IMR-90 (cell line): ENCODE measurements at regions not wholly inside any gene's neighbourhood (a gene's known extent, or its start where the extent isn't known, plus 50 kb on each side); places are given as distances from the start of the nearest gene placed in this dataset.

ENCODE experiments used
- ATAC-seq: fragments of 200-7000 bp; cut with Tn5 transposase; 2 replicates; pipeline ENCODE4 v1.9.1; 2020; ENCODE audit warnings: low read depth, mild to moderate bottlenecking, moderate library complexity
- BruUV-seq: library from RNA; stranded (reverse); fragments of 400-500 nt; replicated peaks from 2 replicates; lab custom pipeline; 2021; lab: Mats Ljungman, UMichigan
- CTCF ChIA-PET: fragments of 300-600 bp; formaldehyde crosslinking; extraction: SDS; loops from one replicate; lab custom pipeline; 2021; ENCODE audit warnings: antibody characterized with exemption; lab: Yijun Ruan, JAX
- POLR2A ChIA-PET: fragments of 300-600 bp; sonication (Branson Sonifier 250); formaldehyde crosslinking; loops from one replicate; lab custom pipeline; 2022; ENCODE audit warnings: antibody characterized with exemption; ENCODE audit not compliant: unreplicated experiment; lab: Charles Lee
- DNase-seq: peaks from one replicate; pipeline ENCODE4 v3.0.0; 2013
- H2AFZ ChIP-seq: replicated peaks from 2 replicates; pipeline ENCODE3; 2013; ENCODE audit warnings: low read length, mild to moderate bottlenecking; ENCODE audit not compliant: poor library complexity
- H2AK5ac ChIP-seq: 2 replicates; pipeline ENCODE4 v1.6.1; 2013; ENCODE audit warnings: low read depth, low read length, inconsistent platforms
- H2AK9ac ChIP-seq: replicated peaks from 2 replicates; pipeline ENCODE3; 2013; ENCODE audit warnings: mild to moderate bottlenecking, low read depth, low read length, moderate library complexity; ENCODE audit not compliant: poor library complexity
- H2BK120ac ChIP-seq: 2 replicates; pipeline ENCODE4 v1.6.1; 2013; ENCODE audit warnings: low read depth, low read length, inconsistent platforms
- H2BK15ac ChIP-seq: 3 replicates; pipeline ENCODE4 v1.6.1; 2013; ENCODE audit warnings: low read depth, low read length, inconsistent platforms
- H2BK20ac ChIP-seq: 2 replicates; pipeline ENCODE4 v1.6.1; 2013; ENCODE audit warnings: low read depth, mild to moderate bottlenecking, inconsistent platforms, low read length, moderate library complexity
- H2BK5ac ChIP-seq: 2 replicates; pipeline ENCODE4 v1.6.1; 2013; ENCODE audit warnings: mild to moderate bottlenecking, low read depth, low read length, inconsistent platforms; ENCODE audit not compliant: poor library complexity, severe bottlenecking
- H3K14ac ChIP-seq: replicated peaks from 2 replicates; pipeline ENCODE4 v1.6.1; 2013; ENCODE audit warnings: low read depth, low read length, inconsistent platforms
- H3K18ac ChIP-seq: 2 replicates; pipeline ENCODE4 v1.6.1; 2013; ENCODE audit warnings: low read depth, low read length, control low read depth
- H3K23ac ChIP-seq: 2 replicates; pipeline ENCODE4 v1.6.1; 2013; ENCODE audit warnings: low read depth, low read length, inconsistent platforms
- H3K27ac ChIP-seq: 2 replicates; pipeline ENCODE4 v1.5.1; 2013; ENCODE audit warnings: mild to moderate bottlenecking, control low read depth, low read length; ENCODE audit not compliant: insufficient read depth
- H3K27me3 ChIP-seq: 2 replicates; pipeline ENCODE4 v1.6.1; 2013; ENCODE audit warnings: low read length; ENCODE audit not compliant: control insufficient read depth, insufficient read depth
- H3K36me3 ChIP-seq: 2 replicates; pipeline ENCODE4 v1.6.1; 2013; ENCODE audit warnings: low read length, mixed read lengths; ENCODE audit not compliant: control insufficient read depth, insufficient read depth
- H3K4ac ChIP-seq: 2 replicates; pipeline ENCODE4 v1.6.1; 2013; ENCODE audit warnings: low read depth, low read length, inconsistent platforms
- H3K4me1 ChIP-seq: 2 replicates; pipeline ENCODE4 v1.6.1; 2013; ENCODE audit warnings: low read length, mixed read lengths; ENCODE audit not compliant: control insufficient read depth, insufficient read depth
- H3K4me2 ChIP-seq: 2 replicates; pipeline ENCODE4 v1.6.1; 2013; ENCODE audit warnings: low read depth, mild to moderate bottlenecking, control low read depth, low read length, moderate library complexity
- H3K4me3 ChIP-seq: 2 replicates; pipeline ENCODE4 v1.5.1; 2013; ENCODE audit warnings: low read depth, mild to moderate bottlenecking, control low read depth, low read length, moderate library complexity; ENCODE audit not compliant: insufficient read depth
- H3K56ac ChIP-seq: 2 replicates; pipeline ENCODE4 v1.6.1; 2013; ENCODE audit warnings: low read length, inconsistent platforms; ENCODE audit not compliant: insufficient read depth; ENCODE audit errors: extremely low read depth
- H3K79me1 ChIP-seq, 2 experiments: 2 replicates each; pipeline ENCODE4 v1.6.1; 2013; ENCODE audit warnings: low read length in 2 of 2, inconsistent platforms in 1 of 2, low read depth in 1 of 2
- H3K9ac ChIP-seq: 2 replicates; pipeline ENCODE4 v1.6.1; 2013; ENCODE audit warnings: low read depth, low read length, control low read depth
- H3K9me1 ChIP-seq: 2 replicates; pipeline ENCODE4 v1.6.1; 2013; ENCODE audit warnings: low read length, inconsistent platforms; ENCODE audit not compliant: insufficient read depth
- H3K9me3 ChIP-seq: 2 replicates; pipeline ENCODE4 v1.6.1; 2013; ENCODE audit warnings: low read length; ENCODE audit not compliant: control insufficient read depth, insufficient read depth
- H4K20me1 ChIP-seq: 2 replicates; pipeline ENCODE4 v1.6.1; 2013; ENCODE audit warnings: low read length, inconsistent platforms; ENCODE audit not compliant: insufficient read depth
- H4K5ac ChIP-seq: 2 replicates; pipeline ENCODE4 v1.6.1; 2013; ENCODE audit warnings: mild to moderate bottlenecking, low read depth, low read length, control low read depth
- H4K8ac ChIP-seq, 2 experiments: 2 replicates each; pipeline ENCODE4 v1.6.1; 2013; ENCODE audit warnings: low read depth in 2 of 2, low read length in 2 of 2, control low read depth in 1 of 2, inconsistent platforms in 1 of 2
- H4K91ac ChIP-seq: 2 replicates; pipeline ENCODE4 v1.6.1; 2013; ENCODE audit warnings: low read depth, low read length, inconsistent platforms; ENCODE audit not compliant: insufficient read depth
- BHLHE40 ChIP-seq: fragments of 150-350 bp; IDR thresholded peaks from 2 replicates; pipeline ENCODE4 v1.6.1; 2016; ENCODE audit warnings: mild to moderate bottlenecking, low read depth, low read length
- CEBPB ChIP-seq: IDR thresholded peaks from 2 replicates; pipeline ENCODE4 v1.6.1; 2012; ENCODE audit warnings: low read depth, low read length, improper control_type of control experiment
- CHD1 ChIP-seq: IDR thresholded peaks from 2 replicates; pipeline ENCODE4 v1.6.1; 2012; ENCODE audit warnings: low read depth, low read length, improper control_type of control experiment
- CTCF ChIP-seq: conservative IDR thresholded peaks from 2 replicates; pipeline ENCODE4 v1.5.1; 2012; ENCODE audit warnings: mild to moderate bottlenecking, low read depth, low read length, improper control_type of control experiment
- FOS ChIP-seq: fragments of 150-350 bp; IDR thresholded peaks from 2 replicates; pipeline ENCODE4 v1.6.1; 2016; ENCODE audit warnings: low read depth, low read length
- MAFK ChIP-seq: IDR thresholded peaks from 2 replicates; pipeline ENCODE4 v1.6.1; 2012; ENCODE audit warnings: low read depth, low read length, improper control_type of control experiment
- MAZ ChIP-seq: IDR thresholded peaks from 2 replicates; pipeline ENCODE4 v1.6.1; 2012; ENCODE audit warnings: low read depth, mild to moderate bottlenecking, low read length, improper control_type of control experiment, moderate library complexity, borderline replicate concordance
- MXI1 ChIP-seq: IDR thresholded peaks from 2 replicates; pipeline ENCODE4 v1.6.1; 2012; ENCODE audit warnings: low read depth, mild to moderate bottlenecking, low read length, moderate library complexity, borderline replicate concordance
- NFE2L2 ChIP-seq: fragments of 150-350 bp; IDR thresholded peaks from 2 replicates; pipeline ENCODE4 v1.6.1; 2016; ENCODE audit warnings: low read depth, mild to moderate bottlenecking, low read length
- POLR2A ChIP-seq: IDR thresholded peaks from 2 replicates; pipeline ENCODE4 v1.6.1; 2012; ENCODE audit warnings: mild to moderate bottlenecking, low read depth, low read length
- RAD21 ChIP-seq: IDR thresholded peaks from 2 replicates; pipeline ENCODE4 v1.6.1; 2012; ENCODE audit warnings: low read length, improper control_type of control experiment
- RCOR1 ChIP-seq: IDR thresholded peaks from 2 replicates; pipeline ENCODE4 v1.6.1; 2012; ENCODE audit warnings: mild to moderate bottlenecking, low read length, improper control_type of control experiment; ENCODE audit not compliant: insufficient replicate concordance
- RFX5 ChIP-seq: IDR thresholded peaks from 2 replicates; pipeline ENCODE4 v1.8.0; 2012; ENCODE audit warnings: low read depth, mild to moderate bottlenecking, low read length, moderate library complexity
- SMC3 ChIP-seq: fragments of 150-350 bp; IDR thresholded peaks from 2 replicates; pipeline ENCODE4 v1.6.1; 2016; ENCODE audit warnings: low read depth, mild to moderate bottlenecking, antibody characterized with exemption, low read length, moderate library complexity
- WGBS, 2 experiments: methylation state at CpG; one replicate each; pipeline versions ENCODE4 v1.1.5 to v1.1.7; 2013; ENCODE audit warnings: missing lambda C conversion rate in 2 of 2; ENCODE audit not compliant: insufficient read length in 1 of 2; ENCODE audit errors: extremely low coverage in 2 of 2; 5-methylcytosine and 5-hydroxymethylcytosine counted together
- dilution Hi-C: fragments of 300-500 bp; cut with HindIII; formaldehyde crosslinking; loops from one replicate; pipeline ENCODE4 v1.14.3; 2018; ENCODE audit warnings: low sequenced_read_pairs; ENCODE audit not compliant: unreplicated experiment
- in situ Hi-C: fragments of 300-500 bp; cut with MboI; formaldehyde crosslinking; loops from 3 replicates; pipeline ENCODE4 v1.14.3; 2019; ENCODE audit warnings: low sequenced_read_pairs, inconsistent platforms, mixed read lengths
- intact Hi-C: fragments of 100-400 bp; cut with micrococcal nuclease; formaldehyde crosslinking; loops from 2 replicates; pipeline ENCODE4 v1.10.0; 2022
- TF ChIP-seq, protein P1 (sequence below): fragments of 150-350 bp; IDR thresholded peaks from 2 replicates; pipeline ENCODE4 v1.6.1; 2016; ENCODE audit warnings: low read depth, mild to moderate bottlenecking, low read length, moderate library complexity, borderline replicate concordance
- TF ChIP-seq, protein P2 (sequence below): fragments of 150-350 bp; IDR thresholded peaks from 2 replicates; pipeline ENCODE4 v1.6.1; 2017; ENCODE audit warnings: mild to moderate bottlenecking, antibody characterized with exemption, low read length, low read depth

- no peak overlapping the region for H2BK15ac ChIP-seq
- POLR2A ChIA-PET = no interaction called here
- no peak overlapping the region for H3K14ac ChIP-seq
- H3K4me2 ChIP-seq = no peak overlapping the region
- H3K79me1 ChIP-seq = no peaks in the 10 kb centered on the region
- intact Hi-C loops (no loop called here), dilution Hi-C loops (no loop called here), in situ Hi-C loops (no loop called here)
- H3K23ac ChIP-seq = no peak overlapping the region
- no peak overlapping the region for H3K27ac ChIP-seq
- H2BK120ac ChIP-seq = no peak overlapping the region
- H4K20me1 ChIP-seq = no peaks in the 10 kb centered on the region
- WGBS, 2 experiments = 83% methylated on average over 1 of the region's 7 CpGs; no CpG with 5 or more reads in 1 of the 2 experiments
- H3K4ac ChIP-seq = no peak overlapping the region
- H3K36me3 ChIP-seq = no peaks in the 10 kb centered on the region
- no peak overlapping the region for H4K91ac ChIP-seq
- H4K8ac ChIP-seq = no peak overlapping the region
- H3K27me3 ChIP-seq = no peaks in the 10 kb centered on the region
- ATAC-seq (no peak), DNase-seq (no peak)
- no peaks in the 10 kb centered on the region for H3K9me3 ChIP-seq
- H4K5ac ChIP-seq = no peak overlapping the region
- H3K56ac ChIP-seq = no peak overlapping the region
- H2AK5ac ChIP-seq = no peak overlapping the region
- H2BK5ac ChIP-seq = no peak overlapping the region
- no peak overlapping the region for H3K4me3 ChIP-seq
- H3K4me1 ChIP-seq = no peaks in the 10 kb centered on the region
- H3K9ac ChIP-seq = no peak overlapping the region
- H3K18ac ChIP-seq = no peak overlapping the region
- BruUV-seq = no TSS peak
- H2AFZ ChIP-seq = no peak overlapping the region
- no peak overlapping the region for H2BK20ac ChIP-seq
- H3K9me1 ChIP-seq = no peaks in the 10 kb centered on the region
- CTCF ChIA-PET = no interaction called here
- TF ChIP-seq BHLHE40 (no peak), CHD1 (no peak), CTCF (no peak), RCOR1 (no peak), CEBPB (no peak), RAD21 (no peak), RFX5 (no peak), NFE2L2 (no peak), POLR2A (no peak), SMC3 (no peak), MAFK (no peak), FOS (no peak), MXI1 (no peak), MAZ (no peak)
- TF ChIP-seq, protein P1, sequence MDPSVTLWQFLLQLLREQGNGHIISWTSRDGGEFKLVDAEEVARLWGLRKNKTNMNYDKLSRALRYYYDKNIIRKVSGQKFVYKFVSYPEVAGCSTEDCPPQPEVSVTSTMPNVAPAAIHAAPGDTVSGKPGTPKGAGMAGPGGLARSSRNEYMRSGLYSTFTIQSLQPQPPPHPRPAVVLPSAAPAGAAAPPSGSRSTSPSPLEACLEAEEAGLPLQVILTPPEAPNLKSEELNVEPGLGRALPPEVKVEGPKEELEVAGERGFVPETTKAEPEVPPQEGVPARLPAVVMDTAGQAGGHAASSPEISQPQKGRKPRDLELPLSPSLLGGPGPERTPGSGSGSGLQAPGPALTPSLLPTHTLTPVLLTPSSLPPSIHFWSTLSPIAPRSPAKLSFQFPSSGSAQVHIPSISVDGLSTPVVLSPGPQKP = no peak
- TF ChIP-seq, protein P2, sequence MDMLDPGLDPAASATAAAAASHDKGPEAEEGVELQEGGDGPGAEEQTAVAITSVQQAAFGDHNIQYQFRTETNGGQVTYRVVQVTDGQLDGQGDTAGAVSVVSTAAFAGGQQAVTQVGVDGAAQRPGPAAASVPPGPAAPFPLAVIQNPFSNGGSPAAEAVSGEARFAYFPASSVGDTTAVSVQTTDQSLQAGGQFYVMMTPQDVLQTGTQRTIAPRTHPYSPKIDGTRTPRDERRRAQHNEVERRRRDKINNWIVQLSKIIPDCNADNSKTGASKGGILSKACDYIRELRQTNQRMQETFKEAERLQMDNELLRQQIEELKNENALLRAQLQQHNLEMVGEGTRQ = no peak
- H2AK9ac ChIP-seq = no peak overlapping the region
Measured at GRCh38 chr2:220673151-220673874, 898.8 kb downstream of the EPHA4 start.
